HFF-Myc (cell line): ENCODE measurements at regions not wholly inside any gene's neighbourhood (a gene's known extent, or its start where the extent isn't known, plus 50 kb on each side); places are given as distances from the start of the nearest gene placed in this dataset.

Source experiments
- DNase-seq: peaks from one replicate; pipeline ENCODE4 v3.0.0-alpha.2; 2011; ENCODE audit warnings: low read depth; ENCODE audit errors: extremely low read depth
- H3K4me3 ChIP-seq: replicated peaks from 2 replicates; pipeline ENCODE4 v1.5.1; 2011; ENCODE audit warnings: low read depth, mild to moderate bottlenecking, control low read depth, low read length
- TF ChIP-seq, protein P1 (sequence below): IDR thresholded peaks from 2 replicates; pipeline ENCODE4 v1.5.1; 2012; ENCODE audit warnings: mild to moderate bottlenecking, low read depth, low read length, control low read depth; ENCODE audit errors: missing control alignments

GRCh38 chr20:10920396-10920795 is 246.6 kb upstream of the JAG1 start:
- TF ChIP-seq, protein P1, sequence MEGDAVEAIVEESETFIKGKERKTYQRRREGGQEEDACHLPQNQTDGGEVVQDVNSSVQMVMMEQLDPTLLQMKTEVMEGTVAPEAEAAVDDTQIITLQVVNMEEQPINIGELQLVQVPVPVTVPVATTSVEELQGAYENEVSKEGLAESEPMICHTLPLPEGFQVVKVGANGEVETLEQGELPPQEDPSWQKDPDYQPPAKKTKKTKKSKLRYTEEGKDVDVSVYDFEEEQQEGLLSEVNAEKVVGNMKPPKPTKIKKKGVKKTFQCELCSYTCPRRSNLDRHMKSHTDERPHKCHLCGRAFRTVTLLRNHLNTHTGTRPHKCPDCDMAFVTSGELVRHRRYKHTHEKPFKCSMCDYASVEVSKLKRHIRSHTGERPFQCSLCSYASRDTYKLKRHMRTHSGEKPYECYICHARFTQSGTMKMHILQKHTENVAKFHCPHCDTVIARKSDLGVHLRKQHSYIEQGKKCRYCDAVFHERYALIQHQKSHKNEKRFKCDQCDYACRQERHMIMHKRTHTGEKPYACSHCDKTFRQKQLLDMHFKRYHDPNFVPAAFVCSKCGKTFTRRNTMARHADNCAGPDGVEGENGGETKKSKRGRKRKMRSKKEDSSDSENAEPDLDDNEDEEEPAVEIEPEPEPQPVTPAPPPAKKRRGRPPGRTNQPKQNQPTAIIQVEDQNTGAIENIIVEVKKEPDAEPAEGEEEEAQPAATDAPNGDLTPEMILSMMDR = no peak
- DNase-seq = no peak
- no peak overlapping the region for H3K4me3 ChIP-seq

DNA sequence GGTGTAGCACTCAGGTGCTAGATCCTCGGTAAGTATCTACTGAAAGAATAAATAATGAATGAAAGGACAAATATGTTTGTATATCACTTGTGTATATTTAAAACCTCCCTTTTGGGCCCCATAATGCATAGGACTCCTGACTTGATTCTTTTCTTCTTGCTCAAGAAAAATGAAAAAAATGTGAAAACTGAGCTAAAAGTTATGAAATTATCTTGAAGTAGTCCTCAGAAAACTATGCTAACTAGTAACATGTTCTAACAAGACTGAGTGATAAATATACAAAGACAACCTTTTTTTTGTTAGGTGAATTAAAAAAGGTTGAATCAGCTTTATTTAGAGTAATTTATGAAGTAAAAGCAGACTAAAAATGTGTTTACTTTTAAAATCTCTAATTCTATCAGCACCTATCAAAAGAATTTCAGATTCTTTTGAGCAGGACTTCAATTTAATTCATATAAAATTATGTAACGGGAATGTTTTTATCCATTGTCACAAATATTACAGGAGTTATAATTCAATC is 247.8 kb upstream of the JAG1 start:
- no peak for DNase-seq

DNA sequence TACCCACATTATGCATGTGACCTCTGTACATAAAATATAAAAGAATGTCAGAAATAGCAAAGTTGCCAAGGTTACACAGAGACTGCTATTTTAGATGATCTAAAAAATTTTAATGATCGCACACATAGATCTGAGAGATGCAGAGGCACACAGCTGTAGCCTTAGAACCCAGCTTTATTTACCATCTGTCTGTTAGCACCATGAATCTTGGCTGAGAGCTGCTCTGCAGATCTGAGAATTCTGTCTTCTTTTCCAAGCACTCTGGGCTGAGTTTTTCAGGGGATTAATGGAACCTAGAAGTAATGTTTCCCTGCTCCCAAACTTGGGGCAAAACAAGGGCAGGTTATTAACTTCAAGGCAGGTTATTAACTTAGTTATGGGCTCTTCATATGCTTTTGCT is 248.7 kb upstream of the JAG1 start:
- TF ChIP-seq, protein P1 = no peak
- no peak overlapping the region for H3K4me3 ChIP-seq
- DNase-seq = no peak

More for the DNA sequence above, 247.8 kb upstream of the JAG1 start:
- no peak overlapping the region for H3K4me3 ChIP-seq
- TF ChIP-seq, protein P1 = no peak

DNA sequence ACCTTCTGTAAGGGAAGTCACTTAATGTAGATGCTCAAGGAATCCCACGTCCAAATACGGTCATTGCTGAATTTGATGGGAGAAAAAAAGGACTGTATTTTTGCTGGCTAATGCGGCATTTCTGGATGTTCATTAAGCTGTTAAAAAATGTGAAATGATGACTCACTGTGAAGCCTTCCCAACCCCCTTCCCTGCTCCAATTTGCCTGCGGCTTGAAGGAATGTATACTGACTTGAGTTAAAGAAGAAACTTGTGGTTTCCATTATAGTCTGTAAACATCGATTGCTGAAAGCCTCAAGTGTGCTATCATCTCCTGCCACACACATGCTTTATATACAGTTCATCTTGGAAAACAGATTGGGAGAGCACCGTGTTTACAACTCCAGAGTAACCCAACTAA is 249.1 kb upstream of the JAG1 start:
- H3K4me3 ChIP-seq = no peak overlapping the region
- DNase-seq = peak; percentile 88

GRCh38 chr20:10924644-10925201 is 250.9 kb upstream of the JAG1 start:
- DNase-seq = no peak
- TF ChIP-seq, protein P1 = no peak
- no peak overlapping the region for H3K4me3 ChIP-seq

More for the DNA sequence above, 249.1 kb upstream of the JAG1 start:
- TF ChIP-seq, protein P1 = no peak

DNA sequence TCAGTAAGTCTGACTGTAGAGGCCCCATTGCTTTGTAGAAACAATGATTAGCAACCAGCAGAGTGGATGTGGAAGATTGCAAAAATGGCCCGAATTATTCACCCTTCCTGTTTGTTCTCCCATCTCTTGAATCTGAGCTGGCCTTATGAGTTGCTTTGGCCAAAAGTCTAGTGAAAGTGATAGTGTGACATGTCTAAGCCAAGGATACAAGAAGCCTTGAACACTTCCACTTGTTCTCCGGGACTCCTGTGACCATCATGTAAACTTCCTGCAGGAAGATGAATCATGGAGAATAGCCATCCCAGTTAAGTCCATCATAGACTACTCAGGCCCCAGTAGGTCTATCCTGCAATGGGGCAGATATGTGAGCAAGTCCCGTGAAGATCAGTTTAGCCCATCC is 252.0 kb upstream of the JAG1 start:
- H3K4me3 ChIP-seq = no peak overlapping the region
- TF ChIP-seq, protein P1 = no peak
- no peak for DNase-seq
